SK-N-MC (cell line): ENCODE measurements at regions not wholly inside any gene's neighbourhood (a gene's known extent, or its start where the extent isn't known, plus 50 kb on each side); places are given as distances from the start of the nearest gene placed in this dataset.

ENCODE experiments used
- EZH2 ChIP-seq: fragments of 200-600 bp; sonication (generic); IDR thresholded peaks from one replicate; pipeline ENCODE4 v1.6.1; 2017; ENCODE audit warnings: antibody characterized with exemption
- FOXP2 ChIP-seq: optimal IDR thresholded peaks from 2 replicates; pipeline ENCODE3; 2011; ENCODE audit warnings: mild to moderate bottlenecking, moderate library complexity; ENCODE audit not compliant: insufficient read depth; ENCODE audit errors: extremely low read length, control extremely low read depth
- POLR2AphosphoS5 ChIP-seq: IDR thresholded peaks from 2 replicates; pipeline ENCODE4 v1.6.1; 2012; ENCODE audit warnings: mild to moderate bottlenecking, low read depth, low read length, borderline replicate concordance

DNA sequence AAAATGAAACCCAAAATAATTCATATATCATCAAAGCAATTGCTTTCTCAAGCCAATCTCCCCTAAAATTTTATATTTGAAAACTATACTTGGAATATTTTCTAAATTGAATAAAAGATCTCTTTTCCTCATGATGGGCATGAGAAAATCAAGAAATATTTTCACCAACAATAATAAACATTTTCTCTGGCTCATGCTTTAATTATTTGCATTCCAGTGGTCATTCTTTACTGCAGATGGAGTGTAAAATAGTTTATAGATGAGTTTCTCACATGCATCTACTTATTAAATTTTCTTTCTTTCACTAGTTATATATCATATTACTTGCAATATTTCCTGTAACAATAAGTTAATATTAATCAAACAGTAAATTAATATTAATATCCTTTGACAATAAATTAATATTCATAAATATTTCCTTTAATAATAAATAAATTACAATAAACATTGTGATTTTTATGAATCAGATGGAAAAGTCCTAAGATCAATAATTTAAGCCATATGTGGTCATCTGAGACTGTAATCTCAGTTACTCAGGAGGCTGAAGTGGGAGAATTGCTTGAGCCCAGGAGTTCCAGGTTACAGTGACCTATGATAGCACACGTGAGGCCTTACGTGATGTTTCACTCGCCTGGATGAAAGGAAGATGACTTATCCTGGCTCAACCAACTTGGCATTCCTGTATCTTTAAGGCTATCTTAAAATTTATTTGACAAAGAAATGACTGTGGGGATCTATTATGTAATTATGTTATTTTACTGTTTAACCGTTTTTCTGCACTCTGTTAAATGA is 958.8 kb downstream of the ZPLD1 start:
- no peak for TF ChIP-seq EZH2
- no peak for TF ChIP-seq POLR2AphosphoS5
- TF ChIP-seq FOXP2 = no peak
